K562 (cell line): ENCODE measurements at regions not wholly inside any gene's neighbourhood (a gene's known extent, or its start where the extent isn't known, plus 50 kb on each side); places are given as distances from the start of the nearest gene placed in this dataset.

ENCODE experiments used
- ETS2 ChIP-seq: IDR thresholded peaks from 2 replicates; pipeline ENCODE4 v1.6.1; 2016; ENCODE audit warnings: borderline replicate concordance, missing genetic modification characterization, mild to moderate bottlenecking, moderate library complexity, missing compliant biosample characterization; ENCODE audit not compliant: poor library complexity, severe bottlenecking
- GATAD2A ChIP-seq: fragments of 450-650 bp; IDR thresholded peaks from 2 replicates; pipeline ENCODE4 v1.6.1; 2017
- MIER1 ChIP-seq: fragments of 450-650 bp; IDR thresholded peaks from 2 replicates; pipeline ENCODE4 v1.6.1; 2016; ENCODE audit warnings: antibody characterized with exemption, mild to moderate bottlenecking, low read depth
- NFIC ChIP-seq: fragments of 450-650 bp; IDR thresholded peaks from 2 replicates; pipeline ENCODE4 v1.6.1; 2017; ENCODE audit warnings: mild to moderate bottlenecking, inconsistent platforms
- NFXL1 ChIP-seq: fragments of 450-650 bp; formaldehyde crosslinking; IDR thresholded peaks from 2 replicates; pipeline ENCODE4 v1.4.0; 2021; ENCODE audit warnings: mild to moderate bottlenecking
- NR4A1 ChIP-seq, 2 experiments: fragments of 250-450 bp in 1 of 2; fragments of 450-650 bp in 1 of 2; sonication (Bioruptor Pico) in 1 of 2; IDR thresholded peaks; 2 replicates each; pipeline versions ENCODE4 v1.4.0 to v1.6.1; 2016 to 2020; ENCODE audit warnings: mild to moderate bottlenecking in 2 of 2, missing compliant biosample characterization in 1 of 2, missing genetic modification characterization in 1 of 2, moderate library complexity in 1 of 2
- RBFOX2 ChIP-seq: fragments of 200-400 bp; formaldehyde crosslinking; IDR thresholded peaks from 2 replicates; pipeline ENCODE4 v1.6.1; 2017; ENCODE audit warnings: low read depth, mild to moderate bottlenecking, low read length, moderate library complexity
- TF ChIP-seq, protein P1 (sequence below), 3 experiments: IDR thresholded peaks in 2 of 3; conservative IDR thresholded peaks in 1 of 3; 2 replicates each; pipeline ENCODE4 v1.5.1; 2011 to 2012; ENCODE audit warnings: low read length in 3 of 3, mild to moderate bottlenecking in 3 of 3, control low read depth in 2 of 3, improper control_type of control experiment in 1 of 3, inconsistent platforms in 1 of 3, low read depth in 1 of 3, mixed read lengths in 1 of 3, moderate library complexity in 1 of 3; ENCODE audit not compliant: insufficient read depth in 2 of 3
- TF ChIP-seq, protein P2 (sequence below), 3 experiments: fragments of 200-800 bp in 1 of 3; sonication (Bioruptor generic) in 1 of 3; sonication (generic) in 1 of 3; formaldehyde crosslinking in 1 of 3; IDR thresholded peaks; 2 replicates each; pipeline versions ENCODE4 v1.6.1 to v1.8.0; 2016 to 2022; ENCODE audit warnings: mild to moderate bottlenecking in 2 of 3, missing compliant biosample characterization in 2 of 3, missing genetic modification characterization in 2 of 3, missing genetic modification reagents in 1 of 3

DNA sequence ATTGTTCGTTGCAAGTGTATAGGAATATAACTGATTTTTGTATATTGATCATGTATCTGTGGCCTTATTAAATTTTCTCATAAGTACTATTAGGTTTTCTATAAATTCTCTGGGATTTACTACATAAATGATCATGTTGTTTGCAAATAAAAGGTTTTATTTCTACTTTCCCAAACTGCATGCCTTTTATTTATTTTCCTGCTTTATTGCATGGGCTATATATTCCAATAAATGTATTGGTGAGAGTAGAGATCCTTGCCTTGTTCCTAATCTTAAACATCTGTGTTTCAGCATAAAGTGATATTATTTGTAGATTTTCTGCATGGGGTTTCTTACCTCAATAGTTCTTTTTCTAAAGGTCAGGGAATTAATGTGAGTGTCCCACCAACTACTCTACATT is 107.0 kb upstream of the CD55 start:
- no peak for TF ChIP-seq NFIC
- no peak for TF ChIP-seq MIER1
- TF ChIP-seq NFXL1 (CRISPR knock-in tag) = no peak
- TF ChIP-seq ETS2 (tag) = no peak
- TF ChIP-seq NR4A1 (CRISPR knock-in tag; IDR thresholded peaks at IDR 0.05) = no peak
- TF ChIP-seq NR4A1 (tag; IDR thresholded peaks at IDR 0.05) = no peak
- TF ChIP-seq, protein P1, sequence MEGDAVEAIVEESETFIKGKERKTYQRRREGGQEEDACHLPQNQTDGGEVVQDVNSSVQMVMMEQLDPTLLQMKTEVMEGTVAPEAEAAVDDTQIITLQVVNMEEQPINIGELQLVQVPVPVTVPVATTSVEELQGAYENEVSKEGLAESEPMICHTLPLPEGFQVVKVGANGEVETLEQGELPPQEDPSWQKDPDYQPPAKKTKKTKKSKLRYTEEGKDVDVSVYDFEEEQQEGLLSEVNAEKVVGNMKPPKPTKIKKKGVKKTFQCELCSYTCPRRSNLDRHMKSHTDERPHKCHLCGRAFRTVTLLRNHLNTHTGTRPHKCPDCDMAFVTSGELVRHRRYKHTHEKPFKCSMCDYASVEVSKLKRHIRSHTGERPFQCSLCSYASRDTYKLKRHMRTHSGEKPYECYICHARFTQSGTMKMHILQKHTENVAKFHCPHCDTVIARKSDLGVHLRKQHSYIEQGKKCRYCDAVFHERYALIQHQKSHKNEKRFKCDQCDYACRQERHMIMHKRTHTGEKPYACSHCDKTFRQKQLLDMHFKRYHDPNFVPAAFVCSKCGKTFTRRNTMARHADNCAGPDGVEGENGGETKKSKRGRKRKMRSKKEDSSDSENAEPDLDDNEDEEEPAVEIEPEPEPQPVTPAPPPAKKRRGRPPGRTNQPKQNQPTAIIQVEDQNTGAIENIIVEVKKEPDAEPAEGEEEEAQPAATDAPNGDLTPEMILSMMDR (IDR thresholded peaks at IDR 0.05 in 2 of 3, conservative IDR thresholded peaks at IDR 0.05 in 1 of 3; ENCODE audit: insufficient read depth in 2 of 3, low read depth in 1 of 3, low read length in 3 of 3) = no peak
- TF ChIP-seq GATAD2A = no peak
- TF ChIP-seq RBFOX2 = no peak
- TF ChIP-seq, protein P2, sequence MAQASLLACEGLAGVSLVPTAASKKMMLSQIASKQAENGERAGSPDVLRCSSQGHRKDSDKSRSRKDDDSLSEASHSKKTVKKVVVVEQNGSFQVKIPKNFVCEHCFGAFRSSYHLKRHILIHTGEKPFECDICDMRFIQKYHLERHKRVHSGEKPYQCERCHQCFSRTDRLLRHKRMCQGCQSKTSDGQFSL (CRISPR knock-in tag; IDR thresholded peaks at IDR 0.05) = no peak
- TF ChIP-seq, protein P2 (tag; IDR thresholded peaks at IDR 0.05) = no peak
